ENCODE measurements at regions not wholly inside any gene's neighbourhood (a gene's known extent, or its start where the extent isn't known, plus 50 kb on each side); places are given as distances from the start of the nearest gene placed in this dataset.
A peak's percentile ranks its signal among the peaks of the same experiment; 100 is the strongest.

GRCh38 chr13:97139691-97140090 is 82.4 kb upstream of the MBNL2 start:
- H3K14ac ChIP-seq (ENCODE audit: insufficient read length): no peak overlapping the region
- no peaks in the 10 kb centered on the region for H3K79me2 ChIP-seq (ENCODE audit: control insufficient read depth in 1 of 2, insufficient read depth in 2 of 2, low read length in 2 of 2)
- H4K91ac ChIP-seq (replicated peaks; ENCODE audit: insufficient read length, low read length): no peak overlapping the region
- H4K5ac ChIP-seq (ENCODE audit: insufficient read length, low read depth, low read length): no peak overlapping the region
- no peak for TF ChIP-seq CHD1 (IDR thresholded peaks at IDR 0.05; ENCODE audit: low read depth, low read length)
- no peak for TF ChIP-seq TAF1 (IDR thresholded peaks at IDR 0.05; ENCODE audit: low read depth, low read length)
- TF ChIP-seq SP4 (IDR thresholded peaks at IDR 0.05; ENCODE audit: low read length): no peak
- TF ChIP-seq ZNF274 (IDR thresholded peaks at IDR 0.05; ENCODE audit: borderline replicate concordance, extremely low read depth, low read length): no peak
- no peak for TF ChIP-seq POLR2A (IDR thresholded peaks at IDR 0.05; ENCODE audit: control extremely low read depth in 1 of 2, low read depth in 2 of 2, low read length in 2 of 2)
- TF ChIP-seq TEAD4 (IDR thresholded peaks at IDR 0.05; ENCODE audit: low read depth, low read length): peak; percentile 51; the same call in 1 of the 2 replicates
- TF ChIP-seq, protein P1, sequence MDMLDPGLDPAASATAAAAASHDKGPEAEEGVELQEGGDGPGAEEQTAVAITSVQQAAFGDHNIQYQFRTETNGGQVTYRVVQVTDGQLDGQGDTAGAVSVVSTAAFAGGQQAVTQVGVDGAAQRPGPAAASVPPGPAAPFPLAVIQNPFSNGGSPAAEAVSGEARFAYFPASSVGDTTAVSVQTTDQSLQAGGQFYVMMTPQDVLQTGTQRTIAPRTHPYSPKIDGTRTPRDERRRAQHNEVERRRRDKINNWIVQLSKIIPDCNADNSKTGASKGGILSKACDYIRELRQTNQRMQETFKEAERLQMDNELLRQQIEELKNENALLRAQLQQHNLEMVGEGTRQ (IDR thresholded peaks at IDR 0.05; ENCODE audit: low read length): no peak
- no peak for TF ChIP-seq RNF2 (IDR thresholded peaks at IDR 0.05; ENCODE audit: borderline replicate concordance, low read depth, low read length, missing control alignments, poor library complexity, severe bottlenecking)
- FAIRE-seq: no peak
- H2AFZ ChIP-seq (ENCODE audit: low read length): no peak overlapping the region
- no peaks in the 10 kb centered on the region for H4K20me1 ChIP-seq (replicated peaks in 1 of 2; ENCODE audit: control insufficient read depth in 1 of 2, insufficient read depth in 2 of 2, low read length in 2 of 2)
- no peak overlapping the region for H2BK5ac ChIP-seq (ENCODE audit: low read depth, low read length)
- H3K4me2 ChIP-seq (ENCODE audit: insufficient read depth in 1 of 2, low read depth in 2 of 2, low read length in 2 of 2): no peak overlapping the region
- DNase-seq (ENCODE audit: low read depth in 1 of 2, low spot score in 2 of 2): no peak
- no peaks in the 10 kb centered on the region for H3K79me1 ChIP-seq (ENCODE audit: low read depth, low read length)
- no peak overlapping the region for H2BK20ac ChIP-seq (ENCODE audit: low read length)
- no peak overlapping the region for H2AK5ac ChIP-seq (ENCODE audit: low read depth, low read length)
- CTCF ChIA-PET (ENCODE audit: partially characterized antibody): no interaction called here
- H3K9ac ChIP-seq (replicated peaks in 1 of 4; ENCODE audit: extremely low read depth in 1 of 4, low read depth in 3 of 4, low read length in 3 of 4): no peak overlapping the region
- no peak overlapping the region for H4K8ac ChIP-seq (ENCODE audit: extremely low read depth, insufficient read depth, low read length)
- no peak overlapping the region for H3K23ac ChIP-seq (ENCODE audit: insufficient read length)
- H2BK12ac ChIP-seq (ENCODE audit: low read depth, low read length): 0 out of 2 replicates have a peak overlapping the region, but pooled peaks have one; percentile 27
- H3K4me1 ChIP-seq (replicated peaks in 1 of 4; ENCODE audit: control insufficient read depth in 3 of 4, insufficient read depth in 4 of 4, low read length in 3 of 4): peaks cover 0 to 4% (median 3%) of the 10 kb centered on the region in 4 experiments; a peak in 2 of 7 replicates
- no peak overlapping the region for H3K18ac ChIP-seq (ENCODE audit: extremely low read depth, low read length)
- H3K4ac ChIP-seq (replicated peaks; ENCODE audit: insufficient read length, low read depth, low read length): no peak overlapping the region
- H3K27me3 ChIP-seq (replicated peaks in 1 of 4; ENCODE audit: control insufficient read depth in 3 of 4, extremely low read depth in 1 of 4, insufficient read depth in 3 of 4, low read length in 3 of 4): no peaks in the 10 kb centered on the region; a peak in 1 of 7 replicates
- no peaks in the 10 kb centered on the region for H3K23me2 ChIP-seq (ENCODE audit: low read depth, low read length)
- H3K27ac ChIP-seq (ENCODE audit: low read depth, low read length): no peak overlapping the region
- H3K9me3 ChIP-seq (ENCODE audit: insufficient read depth in 2 of 2, low read depth in 1 of 2, low read length in 1 of 2): no peaks in the 10 kb centered on the region
- H2BK15ac ChIP-seq (ENCODE audit: low read length): no peak overlapping the region
- no peak overlapping the region for H3K56ac ChIP-seq (replicated peaks; ENCODE audit: insufficient read length, low read depth, low read length)
- H2BK120ac ChIP-seq (replicated peaks; ENCODE audit: low read depth, low read length): no peak overlapping the region
- no peaks in the 10 kb centered on the region for H3K36me3 ChIP-seq (ENCODE audit: control insufficient read depth in 2 of 4, insufficient read depth in 4 of 4, low read length in 3 of 4)
- no peak overlapping the region for H3K4me3 ChIP-seq (ENCODE audit: extremely low read depth in 1 of 4, insufficient read depth in 2 of 4, low read depth in 3 of 4, low read length in 4 of 4)
- 83% methylated on average over 3 of the region's 3 CpGs; no CpG with 5 or more reads in 1 of the 2 experiments for WGBS, 2 experiments (ENCODE audit: extremely low coverage in 1 of 2, insufficient coverage in 1 of 2, insufficient read length in 1 of 2, insufficient replicate concordance in 2 of 2, low coverage in 1 of 2, low lambda C conversion rate in 2 of 2, missing lambda C conversion rate in 1 of 2)
- POLR2A ChIA-PET (ENCODE audit: partially characterized antibody): no interaction called here
